GM18867 (cell line): ENCODE measurements at regions not wholly inside any gene's neighbourhood (a gene's known extent, or its start where the extent isn't known, plus 50 kb on each side); places are given as distances from the start of the nearest gene placed in this dataset.
"Not testable (repeated sequence)": the region's sequence is repeated elsewhere in the genome, so short reads cannot be mapped to it uniquely, and the experiment has no call there.

Experiments
- ATAC-seq: cut with Tn5 transposase; IDR thresholded peaks from one replicate; pipeline ENCODE4 v1.9.1; 2021; ENCODE audit warnings: mild to moderate bottlenecking, moderate library complexity; ENCODE audit not compliant: unreplicated experiment

DNA sequence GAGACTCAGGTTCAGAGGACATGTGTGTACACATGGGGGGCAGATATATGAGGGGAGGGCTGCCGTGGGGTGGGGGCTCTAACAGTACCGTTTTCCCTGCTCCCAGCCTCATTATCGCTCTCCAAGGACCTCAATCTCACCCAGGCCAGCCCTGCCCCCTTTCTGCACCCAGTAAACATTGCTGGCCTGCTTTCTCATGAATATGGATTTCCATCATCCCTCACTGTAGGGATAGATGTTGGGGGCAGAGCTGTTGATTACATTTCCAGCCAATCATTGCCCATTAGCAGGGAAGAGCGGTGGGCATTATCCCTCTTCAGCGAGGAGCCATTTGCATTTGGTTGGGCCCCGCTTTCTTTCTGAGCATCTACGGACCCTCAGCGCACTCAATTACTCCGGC, 273.8 kb downstream of the RPS6KC1 start:
- no peak for ATAC-seq

DNA sequence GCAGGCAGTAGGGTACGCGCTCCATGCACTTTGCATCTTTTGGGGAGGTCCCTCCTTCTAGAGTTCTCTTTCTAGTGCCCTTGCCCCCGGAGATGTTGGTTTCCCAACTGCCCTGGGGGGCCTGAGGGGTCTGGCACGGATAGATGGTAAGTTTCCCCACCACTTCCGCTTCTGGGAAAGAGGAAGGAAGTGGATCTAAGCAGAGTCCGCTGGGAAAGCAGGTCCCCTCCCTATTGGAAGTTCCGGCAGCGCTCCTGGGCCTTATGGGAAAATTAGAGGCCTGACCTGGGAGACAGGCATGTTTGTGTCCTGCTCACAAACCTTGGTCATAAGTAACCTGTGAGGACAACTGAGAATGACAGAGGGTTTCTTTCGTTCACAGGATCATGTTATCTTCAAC, 274.4 kb downstream of the RPS6KC1 start:
- ATAC-seq = no peak

DNA sequence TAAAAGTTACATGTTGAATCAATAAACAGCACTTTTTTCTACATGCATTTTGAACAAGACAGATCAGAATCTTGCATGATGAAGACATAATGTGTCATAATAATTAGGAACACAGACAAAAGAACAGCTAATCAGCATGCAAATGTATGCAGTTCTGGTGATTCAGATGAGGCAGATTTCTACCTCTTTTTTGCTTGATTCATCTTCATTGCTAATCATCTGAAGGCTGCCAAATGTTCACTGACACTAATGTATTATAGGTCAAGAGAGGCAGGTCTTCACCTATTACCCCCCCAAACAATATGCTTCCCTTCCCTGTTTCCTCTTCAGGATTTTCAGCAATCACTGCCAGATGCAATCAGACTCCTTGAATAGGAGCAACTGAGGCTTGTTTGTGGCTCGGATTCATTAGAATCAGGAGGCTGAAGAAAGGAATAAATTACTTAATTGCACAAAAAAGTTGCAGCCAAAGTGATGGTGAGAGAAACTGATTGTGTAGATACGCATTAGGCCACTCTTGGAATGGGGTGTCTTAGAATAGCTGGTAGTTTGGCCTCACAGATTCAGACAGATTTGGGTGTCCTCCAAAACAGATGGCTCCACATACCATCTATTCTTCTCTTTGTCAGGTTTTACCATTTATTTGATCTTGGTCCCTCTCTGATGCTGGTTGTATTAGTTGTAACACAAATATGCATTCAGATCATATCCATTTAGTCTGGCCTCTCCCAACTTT, 275.4 kb downstream of the RPS6KC1 start:
- no peak for ATAC-seq

DNA sequence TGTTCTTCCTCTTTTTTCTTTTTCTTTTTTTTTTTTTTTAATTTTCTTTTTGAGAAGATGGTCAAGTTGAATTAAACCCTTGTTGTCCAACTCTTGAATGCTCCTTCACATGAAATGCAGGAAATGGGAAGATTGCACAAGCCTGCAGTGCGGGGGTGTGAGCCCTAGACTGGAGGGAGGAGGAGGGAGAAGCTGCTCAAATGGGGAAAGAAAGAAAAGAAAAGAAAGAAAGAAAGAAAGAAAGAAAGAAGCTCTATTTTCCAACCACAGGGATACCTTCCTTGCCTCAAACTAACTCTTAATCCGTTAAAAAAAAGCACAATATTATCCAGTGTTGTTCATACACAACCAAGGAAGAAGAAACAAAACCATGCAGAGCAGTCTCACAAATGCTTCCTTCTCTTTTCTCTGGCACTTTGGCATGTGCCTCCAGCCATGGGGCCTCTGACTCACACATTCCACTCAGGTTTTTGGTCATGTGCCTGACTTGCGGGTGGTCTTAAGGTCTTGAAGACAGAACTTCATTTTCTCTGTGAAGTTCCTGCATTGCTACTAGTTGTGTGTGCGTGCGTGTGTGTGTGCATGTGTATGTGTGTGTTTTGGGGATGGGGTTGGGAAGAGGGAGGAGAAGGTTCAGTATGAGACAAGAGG, 276.1 kb downstream of the RPS6KC1 start:
- ATAC-seq = no peak

DNA sequence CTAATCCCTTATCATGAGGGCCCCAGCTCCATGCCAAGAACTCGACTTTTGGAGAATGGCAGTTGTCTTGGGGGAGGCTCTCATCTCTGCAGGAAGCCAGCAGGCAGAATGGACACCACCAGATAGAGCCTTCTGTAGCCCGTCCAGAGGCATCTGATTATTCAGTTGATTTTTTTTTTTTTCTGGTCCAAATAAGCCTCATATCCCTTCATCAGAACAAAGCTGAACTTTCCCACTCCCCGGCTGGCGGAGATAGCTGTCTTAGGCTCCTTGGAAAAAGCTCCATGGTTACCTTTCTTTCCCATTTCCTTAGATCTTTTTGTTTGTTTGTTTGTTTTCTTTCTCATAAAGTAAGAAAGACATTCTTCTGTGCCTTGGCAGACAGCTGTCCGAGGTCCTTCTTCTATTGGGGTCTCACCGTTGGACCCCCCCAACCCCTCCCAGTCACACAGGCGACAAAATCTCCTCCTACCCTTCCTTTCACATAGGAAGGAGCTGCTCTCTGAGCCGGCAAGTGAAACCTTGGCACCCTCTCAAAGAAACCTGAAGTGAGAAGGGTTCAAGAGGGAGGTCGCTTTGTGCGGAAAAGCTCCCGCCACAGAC, 278.5 kb downstream of the RPS6KC1 start:
- ATAC-seq = no peak

DNA sequence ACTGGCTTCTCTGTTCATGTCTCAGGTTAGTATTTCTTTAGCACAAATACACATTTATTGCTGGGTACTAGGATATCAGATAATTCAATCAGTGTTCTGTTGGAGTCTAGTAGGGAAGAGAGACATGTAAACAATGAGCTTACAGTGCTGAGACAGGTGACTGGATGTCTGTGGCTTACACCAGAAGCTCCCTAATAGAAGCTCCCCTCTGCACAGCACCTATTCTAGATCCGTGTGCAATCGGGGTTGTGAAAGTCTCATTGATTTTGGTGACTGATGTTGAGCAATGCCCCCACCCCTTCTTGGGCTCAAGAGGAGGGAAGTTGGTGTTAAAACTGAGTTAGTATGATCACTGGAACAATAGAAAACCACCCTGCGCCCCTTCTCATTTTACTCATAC, 279.2 kb downstream of the RPS6KC1 start:
- no peak for ATAC-seq

DNA sequence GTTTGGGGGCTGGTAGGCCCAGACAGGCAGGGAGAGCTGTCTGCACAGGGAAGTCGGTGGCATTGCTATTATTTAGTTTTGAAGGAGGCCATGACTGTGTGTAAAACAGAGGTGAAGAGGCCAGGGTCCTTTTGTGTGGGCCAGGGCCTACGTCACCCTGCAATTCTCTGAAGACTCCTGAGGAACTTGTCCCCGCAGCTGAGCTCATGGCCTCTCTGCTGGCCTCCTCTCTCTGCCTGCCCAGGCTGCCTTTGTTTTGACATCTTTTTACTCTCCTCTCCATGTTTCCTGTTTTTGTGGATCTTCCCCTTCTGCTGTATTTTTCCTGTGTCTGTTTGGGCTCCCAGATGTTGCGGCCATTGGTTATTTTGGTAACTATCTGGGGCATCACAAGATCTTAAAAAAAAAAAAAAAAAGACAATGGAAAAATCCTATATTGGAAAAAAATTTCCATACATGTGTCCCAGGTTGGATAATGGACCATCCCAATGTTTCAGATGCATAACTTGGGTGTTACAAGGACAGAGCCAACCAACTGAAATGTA, 280.7 kb downstream of the RPS6KC1 start:
- no peak for ATAC-seq

DNA sequence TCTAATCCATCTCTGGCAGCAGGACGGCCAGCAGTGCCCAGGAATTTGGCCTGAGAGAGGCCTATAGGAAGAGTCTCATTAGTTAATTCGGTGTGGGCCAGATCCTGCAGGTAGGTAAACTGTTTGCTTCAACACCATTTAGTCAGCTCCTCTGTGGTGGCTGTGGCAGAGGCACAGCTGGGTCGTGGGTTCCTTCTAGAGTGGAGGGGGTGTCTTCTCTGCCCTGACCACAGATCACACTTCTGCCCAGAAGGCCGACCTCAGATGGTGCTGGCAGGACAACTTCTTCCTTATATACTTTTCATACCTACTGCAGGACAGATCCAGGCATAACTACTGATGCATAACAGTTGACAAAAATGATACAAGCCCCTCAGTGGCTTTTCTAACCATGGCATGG, 281.4 kb downstream of the RPS6KC1 start:
- ATAC-seq = no peak

DNA sequence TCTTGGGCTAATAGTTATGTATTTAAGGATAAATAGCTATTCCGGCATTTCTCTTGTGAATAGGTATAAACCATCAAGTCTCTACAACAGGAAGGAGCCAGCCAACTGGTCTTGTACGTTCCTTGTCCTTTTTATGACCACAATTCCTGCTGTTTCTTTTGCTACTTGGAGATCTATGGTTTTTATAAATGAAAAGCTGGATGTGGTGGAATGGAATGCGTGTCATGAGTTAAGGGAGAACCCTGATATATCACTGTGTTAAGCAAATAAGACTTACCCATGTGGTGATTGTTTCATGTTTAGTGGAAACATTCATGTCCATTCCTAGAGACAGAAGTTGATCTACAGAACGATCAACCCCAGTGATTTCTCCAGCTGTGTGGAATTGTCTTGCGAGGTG, 282.1 kb downstream of the RPS6KC1 start:
- ATAC-seq = no peak

DNA sequence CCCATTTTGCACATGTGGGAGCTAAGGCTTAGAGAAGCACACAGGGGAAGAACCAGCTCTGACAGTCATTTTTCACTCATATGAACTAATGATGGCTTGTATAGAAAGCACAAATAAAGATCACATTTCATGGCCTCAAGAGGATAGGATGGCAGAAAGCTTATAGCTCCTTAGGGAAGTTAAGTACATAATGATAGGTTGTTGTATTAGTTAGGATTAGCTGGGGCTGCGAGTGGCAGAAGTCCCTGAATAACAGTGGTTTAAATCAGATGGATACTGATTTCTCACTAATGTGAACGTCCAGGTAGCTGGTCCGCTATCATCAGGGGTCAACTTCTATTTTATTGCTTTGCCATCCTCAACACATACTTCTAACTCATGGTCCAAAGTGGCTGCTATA, 284.0 kb downstream of the RPS6KC1 start:
- ATAC-seq = no peak

DNA sequence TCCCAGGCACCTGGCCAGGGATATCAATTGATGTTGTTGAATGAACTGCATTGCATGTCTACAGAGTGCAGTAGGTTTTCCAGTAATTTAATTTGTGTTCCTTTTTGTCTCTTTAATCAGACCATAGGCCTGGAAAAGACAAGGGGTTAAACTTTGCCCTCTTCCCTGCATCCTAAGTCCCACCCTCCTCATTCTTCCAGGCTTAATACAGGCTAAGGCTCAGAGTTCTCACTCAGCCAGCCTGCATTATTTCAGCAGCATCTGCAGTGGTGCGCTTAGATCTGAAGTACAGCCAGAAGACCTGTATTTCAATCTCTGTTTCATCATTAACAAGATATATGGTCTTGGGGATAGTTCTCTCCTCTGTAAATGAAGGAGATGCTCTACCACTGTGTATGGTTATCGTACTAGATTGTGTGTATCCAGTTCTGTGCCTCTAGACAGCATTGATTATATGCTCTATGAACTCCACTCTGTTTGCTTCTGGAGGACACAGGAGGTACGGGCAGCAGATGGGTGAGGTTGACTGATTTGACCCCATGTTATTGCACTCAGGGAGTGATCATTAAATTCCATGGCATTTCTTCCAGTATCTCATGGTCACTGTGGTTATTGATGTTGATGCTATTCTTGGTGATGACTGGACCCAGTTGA, 286.1 kb downstream of the RPS6KC1 start:
- ATAC-seq = no peak

DNA sequence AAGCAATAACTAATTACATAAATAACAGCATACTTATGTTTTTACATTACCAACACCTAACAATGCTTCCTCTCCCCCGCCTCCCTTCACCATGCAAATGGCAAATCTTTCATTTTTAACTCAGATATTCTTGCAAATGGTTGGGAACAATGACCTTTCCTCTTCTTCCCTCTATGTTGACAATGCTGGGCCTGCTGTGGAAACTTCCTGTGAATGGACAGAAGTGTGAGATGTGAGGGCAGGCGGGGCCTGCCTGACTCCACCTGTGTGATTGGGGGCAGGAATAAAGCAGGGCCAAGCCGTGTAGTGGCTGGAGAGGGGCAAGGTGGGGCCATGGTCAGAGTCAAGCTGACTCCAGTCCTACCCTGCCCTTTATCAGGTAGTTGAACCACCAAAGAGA, 289.6 kb downstream of the RPS6KC1 start:
- ATAC-seq = no peak

DNA sequence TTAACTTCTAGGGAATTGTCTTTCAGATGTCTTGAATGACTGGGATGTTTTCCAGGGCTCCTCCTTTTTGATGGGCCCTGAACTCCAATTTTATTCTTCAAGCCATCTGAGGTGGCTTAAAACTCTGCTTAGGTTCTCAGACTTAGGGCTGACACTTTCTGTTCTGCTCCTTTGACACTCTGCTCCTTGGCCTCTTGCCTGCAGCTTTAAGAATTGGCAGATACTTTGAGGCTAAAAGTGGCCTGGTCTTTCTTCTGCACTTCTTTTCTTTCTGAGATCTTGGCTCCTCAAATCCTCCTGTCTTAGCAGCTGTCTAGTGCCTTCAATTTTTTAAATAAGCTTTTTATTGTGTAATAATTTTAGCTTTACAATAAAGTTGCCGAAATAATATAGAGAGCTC, 294.6 kb downstream of the RPS6KC1 start:
- no peak for ATAC-seq

DNA sequence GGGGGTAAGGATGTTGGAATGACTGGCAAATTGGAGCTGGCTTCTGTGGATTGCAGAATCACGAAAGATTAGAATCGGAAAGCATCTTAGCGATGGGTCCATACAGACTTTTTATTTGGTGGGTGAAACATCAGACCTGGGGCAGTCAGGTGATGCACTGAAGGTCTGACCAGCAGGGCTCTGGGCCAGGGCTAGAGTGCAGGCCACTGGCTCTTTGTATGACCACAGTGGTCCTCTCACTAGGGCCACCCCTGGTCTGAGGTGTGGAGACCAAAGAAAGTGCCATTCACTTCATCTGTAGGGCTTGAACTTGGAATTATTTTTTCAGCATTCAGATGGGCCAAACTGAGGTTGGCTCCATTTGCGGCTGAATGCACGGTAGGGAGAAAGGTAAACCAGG, 306.4 kb downstream of the RPS6KC1 start:
- no peak for ATAC-seq

DNA sequence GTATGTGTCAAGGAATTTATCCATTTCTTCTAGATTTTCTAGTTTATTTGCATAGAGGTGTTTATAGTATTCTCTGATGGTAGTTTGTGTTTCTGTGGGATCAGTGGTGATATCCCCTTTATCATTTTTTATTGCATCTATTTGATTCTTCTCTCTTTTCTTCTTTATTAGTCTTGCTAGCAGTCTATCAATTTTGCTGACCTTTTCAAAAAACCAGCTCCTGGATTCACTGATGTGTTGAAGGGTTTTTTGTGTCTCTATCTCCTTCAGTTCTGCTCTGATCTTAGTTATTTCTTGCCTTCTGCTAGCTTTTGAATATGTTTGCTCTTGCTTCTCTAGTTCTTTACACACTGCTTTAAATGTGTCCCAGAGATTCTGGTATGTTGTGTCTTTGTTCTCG, 307.3 kb downstream of the RPS6KC1 start:
- ATAC-seq = not testable (repeated sequence)

DNA sequence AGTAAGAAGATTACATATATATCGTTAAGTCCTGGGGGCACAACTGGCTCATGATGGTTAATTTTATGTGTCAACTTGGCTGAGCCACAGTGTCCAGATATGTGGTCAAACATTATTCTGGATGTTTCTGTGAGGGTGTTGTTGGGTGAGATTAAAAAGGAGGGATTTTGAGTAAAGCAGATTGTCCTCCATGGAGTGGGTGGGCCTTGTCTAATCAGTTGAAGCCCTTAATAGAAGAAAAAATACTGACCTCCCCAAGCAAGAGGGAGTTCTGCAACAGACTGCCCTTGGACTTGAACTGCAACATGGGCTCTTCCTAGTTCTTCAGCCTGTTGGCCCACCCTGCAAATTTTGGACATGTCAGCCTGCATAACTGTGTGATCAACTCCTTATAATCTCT, 311.6 kb downstream of the RPS6KC1 start:
- ATAC-seq = no peak

DNA sequence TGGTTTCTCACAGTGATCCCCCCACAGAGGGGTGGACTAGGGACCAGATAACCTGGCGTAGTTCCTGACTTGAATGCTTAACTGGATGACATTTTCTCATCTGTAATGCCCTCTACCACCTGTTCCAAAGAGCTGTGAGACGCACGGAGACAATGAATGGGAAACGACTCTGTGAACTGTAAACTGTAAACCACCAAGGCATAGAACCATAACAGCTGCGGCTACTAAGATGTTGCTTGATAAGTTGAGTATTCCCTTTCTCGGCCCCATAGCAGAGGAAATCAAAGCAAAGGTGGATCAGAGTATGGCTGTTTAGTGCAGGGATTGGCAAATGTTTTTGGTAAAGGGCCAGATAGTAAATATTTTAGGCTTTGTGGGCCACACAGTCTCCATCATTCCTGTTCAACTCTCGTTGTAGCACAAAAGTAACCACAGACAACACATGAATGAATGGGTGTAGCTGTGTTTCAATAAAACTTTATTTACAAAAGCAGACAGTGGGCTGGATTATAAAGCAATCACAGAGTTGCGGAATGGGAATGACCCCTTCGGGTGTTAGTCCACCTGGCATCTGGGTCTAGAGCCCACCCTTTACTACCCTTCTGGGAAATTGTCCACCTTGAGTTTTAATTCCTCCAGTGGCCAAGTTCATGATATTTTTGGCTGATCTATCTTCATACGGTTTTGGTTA, 315.2 kb downstream of the RPS6KC1 start:
- no peak for ATAC-seq

DNA sequence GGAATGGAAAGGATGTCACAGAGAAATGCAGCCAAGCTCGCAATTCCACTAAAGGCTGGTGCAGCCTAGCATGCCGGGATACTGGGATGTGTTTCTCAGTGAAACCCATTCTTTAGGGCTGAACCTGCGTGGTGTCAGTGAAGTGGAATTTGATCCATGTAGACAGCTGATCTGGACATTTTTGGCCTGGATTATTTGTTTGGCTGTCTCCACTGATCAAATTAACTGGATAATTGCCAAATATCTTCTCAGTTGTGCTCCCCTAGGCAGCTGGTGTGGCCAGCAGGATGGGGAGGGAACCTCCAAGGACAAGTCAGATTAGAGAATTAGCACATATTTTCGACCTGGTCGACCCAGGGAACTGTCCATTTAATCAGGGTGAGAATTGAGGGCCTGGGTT, 318.4 kb downstream of the RPS6KC1 start:
- no peak for ATAC-seq

DNA sequence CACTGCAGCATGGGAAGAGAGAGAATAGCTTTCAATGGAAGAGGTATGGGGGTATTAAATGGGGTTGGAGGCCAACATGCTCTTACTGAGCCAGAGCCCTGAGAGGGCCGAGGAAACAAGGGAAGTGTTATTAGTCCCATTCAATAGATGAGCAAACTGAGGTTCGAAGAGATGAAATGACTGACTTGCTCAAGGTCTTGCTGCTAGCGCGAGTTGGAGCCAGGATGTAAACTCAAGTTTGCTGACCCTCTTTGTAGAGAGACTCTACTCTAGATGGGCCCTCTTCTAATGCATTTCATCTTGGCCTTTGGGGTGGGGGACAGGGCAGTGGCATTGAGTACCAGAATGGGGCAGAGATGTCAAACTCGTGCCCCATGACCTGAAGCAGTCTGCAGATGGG, 319.5 kb downstream of the RPS6KC1 start:
- no peak for ATAC-seq

DNA sequence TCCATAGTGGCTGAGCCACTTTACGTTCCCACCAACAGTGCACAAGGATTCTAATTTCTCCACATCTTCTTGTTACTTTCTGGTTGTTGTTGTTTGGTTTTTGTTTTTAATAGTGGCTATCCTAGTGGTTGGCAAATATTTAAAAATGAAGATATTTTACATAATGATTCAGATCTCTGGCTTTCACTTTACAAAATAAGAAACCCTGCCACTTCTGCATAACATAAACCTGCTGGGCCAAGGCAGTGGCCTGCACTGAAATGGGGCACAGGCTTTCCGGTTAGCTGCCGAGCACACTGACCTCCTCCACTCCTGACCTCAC, 320.4 kb downstream of the RPS6KC1 start:
- ATAC-seq = no peak
